ENCODE measurements at regions not wholly inside any gene's neighbourhood (a gene's known extent, or its start where the extent isn't known, plus 50 kb on each side); places are given as distances from the start of the nearest gene placed in this dataset.

GRCh38 chr5:104218200-104218599, 655.6 kb upstream of the NUDT12 start:
- no peak overlapping the region for H3K27ac ChIP-seq (ENCODE audit: low read depth in 1 of 2, low read length in 2 of 2)
- peaks cover 0 to 2% (median 0%) of the 10 kb centered on the region in 4 donors for H3K27me3 ChIP-seq (ENCODE audit: control insufficient read depth in 4 of 4, insufficient read depth in 4 of 4, low read length in 3 of 4)
- H3K4me3 ChIP-seq (ENCODE audit: low read depth in 1 of 3, low read length in 3 of 3): no peak overlapping the region
- no peaks in the 10 kb centered on the region for H3K36me3 ChIP-seq (ENCODE audit: control insufficient read depth in 4 of 4, insufficient read depth in 3 of 4, low read depth in 1 of 4, low read length in 3 of 4)
- 53% methylated on average over 2 of the region's 2 CpGs for whole genome bisulfite sequencing
- DNase-seq (ENCODE audit: low spot score): no peak
- no peak for TF ChIP-seq JUND (IDR thresholded peaks at IDR 0.05)
- no peaks in the 10 kb centered on the region for H3K4me1 ChIP-seq (ENCODE audit: control insufficient read depth in 4 of 4, insufficient read depth in 4 of 4, low read length in 3 of 4)
- H3K9ac ChIP-seq (ENCODE audit: low read depth in 1 of 2, low read length in 2 of 2): no peak overlapping the region
- H3K9me3 ChIP-seq (ENCODE audit: control insufficient read depth in 4 of 4, low read length in 3 of 4): no peaks in the 10 kb centered on the region

GRCh38 chr5:104213216-104213615, 650.6 kb upstream of the NUDT12 start:
- no peaks in the 10 kb centered on the region for H3K36me3 ChIP-seq (ENCODE audit: control insufficient read depth in 4 of 4, insufficient read depth in 3 of 4, low read depth in 1 of 4, low read length in 3 of 4)
- TF ChIP-seq HNF4G (IDR thresholded peaks at IDR 0.05): no peak
- TF ChIP-seq SP1 (IDR thresholded peaks at IDR 0.05): no peak
- TF ChIP-seq CTCF (IDR thresholded peaks at IDR 0.05; ENCODE audit: low read depth, low read length, missing input control): no peak
- no peak overlapping the region for H3K27ac ChIP-seq (ENCODE audit: low read depth in 1 of 2, low read length in 2 of 2)
- H3K4me1 ChIP-seq (ENCODE audit: control insufficient read depth in 4 of 4, insufficient read depth in 4 of 4, low read length in 3 of 4): no peaks in the 10 kb centered on the region
- WGBS: 73% methylated on average over 3 of the region's 3 CpGs
- H3K4me3 ChIP-seq (ENCODE audit: low read depth in 1 of 3, low read length in 3 of 3): no peak overlapping the region
- no peak for DNase-seq (ENCODE audit: low spot score)
- H3K9ac ChIP-seq (ENCODE audit: low read depth in 1 of 2, low read length in 2 of 2): no peak overlapping the region
- H3K9me3 ChIP-seq (ENCODE audit: control insufficient read depth in 4 of 4, low read length in 3 of 4): no peaks in the 10 kb centered on the region
- no peaks in the 10 kb centered on the region for H3K27me3 ChIP-seq (ENCODE audit: control insufficient read depth in 4 of 4, insufficient read depth in 4 of 4, low read length in 3 of 4)

- H3K4me3 ChIP-seq (ENCODE audit: low read depth in 1 of 3, low read length in 3 of 3): no peak overlapping the region
- no peak overlapping the region for H3K9ac ChIP-seq (ENCODE audit: low read depth in 1 of 2, low read length in 2 of 2)
- no peak overlapping the region for H3K27ac ChIP-seq (ENCODE audit: low read depth in 1 of 2, low read length in 2 of 2)
- no peaks in the 10 kb centered on the region for H3K36me3 ChIP-seq (ENCODE audit: control insufficient read depth in 4 of 4, insufficient read depth in 3 of 4, low read depth in 1 of 4, low read length in 3 of 4)
- WGBS: 58% methylated on average over 3 of the region's 3 CpGs
- no peak for DNase-seq (ENCODE audit: low spot score)
- H3K9me3 ChIP-seq (ENCODE audit: control insufficient read depth in 4 of 4, low read length in 3 of 4): no peaks in the 10 kb centered on the region
- H3K27me3 ChIP-seq (ENCODE audit: control insufficient read depth in 4 of 4, insufficient read depth in 4 of 4, low read length in 3 of 4): no peaks in the 10 kb centered on the region
- H3K4me1 ChIP-seq (ENCODE audit: control insufficient read depth in 4 of 4, insufficient read depth in 4 of 4, low read length in 3 of 4): no peaks in the 10 kb centered on the region
- TF ChIP-seq HNF4G (IDR thresholded peaks at IDR 0.05) (no peak), JUND (IDR thresholded peaks at IDR 0.05) (no peak), TAF1 (conservative IDR thresholded peaks at IDR 0.05) (no peak), FOXA1 (IDR thresholded peaks at IDR 0.05) (no peak), REST (IDR thresholded peaks at IDR 0.05) (no peak), NR2F2 (IDR thresholded peaks at IDR 0.05) (no peak), YY1 (IDR thresholded peaks at IDR 0.05) (no peak), FOXA2 (IDR thresholded peaks at IDR 0.05) (no peak), MAX (IDR thresholded peaks at IDR 0.05) (no peak), ZBTB33 (IDR thresholded peaks at IDR 0.05) (no peak), SP1 (IDR thresholded peaks at IDR 0.05) (no peak), RXRA (IDR thresholded peaks at IDR 0.05) (no peak), RAD21 (IDR thresholded peaks at IDR 0.05) (no peak), HNF4A (conservative IDR thresholded peaks at IDR 0.05) (no peak), CTCF (IDR thresholded peaks at IDR 0.05; ENCODE audit: low read depth, low read length, missing input control) (no peak), EGR1 (IDR thresholded peaks at IDR 0.05; ENCODE audit: low read depth in 2 of 2) (no peak), GABPA (IDR thresholded peaks at IDR 0.05 in 1 of 2, conservative IDR thresholded peaks at IDR 0.05 in 1 of 2) (no peak)
These were observed 637.2 kb upstream of the NUDT12 start for GRCh38 chr5:104199771-104200170.

All from liver (tissue), 8 donors.